Keratinocyte (primary cell): ENCODE measurements at regions not wholly inside any gene's neighbourhood (a gene's known extent, or its start where the extent isn't known, plus 50 kb on each side); places are given as distances from the start of the nearest gene placed in this dataset.

Experiments
- DNase-seq: peaks from one replicate; pipeline ENCODE4 v3.0.0-alpha.2; 2011; ENCODE audit warnings: low read depth, missing footprints, low spot score
- FAIRE-seq: peaks from 2 replicates; lab custom pipeline; 2011; peaks lifted over from hg19 to GRCh38; lab: Jason Lieb, UNC
- H2AFZ ChIP-seq: 2 replicates; pipeline ENCODE4 v1.6.0; 2012; ENCODE audit warnings: low read length, control low read depth, inconsistent platforms; ENCODE audit not compliant: control insufficient read depth
- H3K27ac ChIP-seq: 2 replicates; pipeline ENCODE4 v1.5.1; 2011; ENCODE audit warnings: low read length; ENCODE audit not compliant: control insufficient read depth, insufficient read depth
- H3K27me3 ChIP-seq: 3 replicates; pipeline ENCODE4 v1.6.0; 2011; ENCODE audit warnings: low read length; ENCODE audit not compliant: control insufficient read depth, insufficient read depth; ENCODE audit errors: extremely low read depth
- H3K36me3 ChIP-seq, 2 experiments: 2 replicates in 1 of 2; 3 replicates in 1 of 2; pipeline ENCODE4 v1.5.1; 2011; ENCODE audit warnings: low read length in 2 of 2, mild to moderate bottlenecking in 1 of 2; ENCODE audit not compliant: control insufficient read depth in 2 of 2, insufficient read depth in 2 of 2; ENCODE audit errors: extremely low read depth in 1 of 2
- H3K4me1 ChIP-seq: 3 replicates; pipeline ENCODE4 v1.5.1; 2011; ENCODE audit warnings: low read length; ENCODE audit not compliant: control insufficient read depth, insufficient read depth; ENCODE audit errors: extremely low read depth
- H3K4me2 ChIP-seq: 3 replicates; pipeline ENCODE4 v1.6.0; 2011; ENCODE audit warnings: low read depth, low read length; ENCODE audit not compliant: control insufficient read depth, insufficient read depth; ENCODE audit errors: extremely low read depth
- H3K4me3 ChIP-seq, 3 experiments: fragments of 200-600 bp in 1 of 3; sonication (generic) in 1 of 3; 2 replicates in 2 of 3; 3 replicates in 1 of 3; pipeline ENCODE4 v1.5.1; 2011 to 2016; ENCODE audit warnings: low read length in 3 of 3, mild to moderate bottlenecking in 3 of 3, control low read depth in 2 of 3, inconsistent platforms in 1 of 3, low read depth in 1 of 3, mixed read lengths in 1 of 3, mixed run types in 1 of 3, moderate library complexity in 1 of 3; ENCODE audit not compliant: control insufficient read depth in 2 of 3, insufficient read depth in 2 of 3; ENCODE audit errors: extremely low read depth in 1 of 3
- H3K79me2 ChIP-seq: 2 replicates; pipeline ENCODE4 v1.6.0; 2012; ENCODE audit warnings: low read length; ENCODE audit not compliant: control insufficient read depth, insufficient read depth
- H3K9ac ChIP-seq: 3 replicates; pipeline ENCODE4 v1.6.0; 2011; ENCODE audit warnings: low read length; ENCODE audit not compliant: control insufficient read depth, insufficient read depth; ENCODE audit errors: extremely low read depth
- H3K9me1 ChIP-seq: 3 replicates; pipeline ENCODE4 v1.6.0; 2011; ENCODE audit warnings: low read length; ENCODE audit not compliant: control insufficient read depth, insufficient read depth; ENCODE audit errors: extremely low read depth
- H3K9me3 ChIP-seq: 2 replicates; pipeline ENCODE4 v1.5.1; 2012; ENCODE audit warnings: low read depth, low read length; ENCODE audit not compliant: control insufficient read depth
- H4K20me1 ChIP-seq: 3 replicates; pipeline ENCODE4 v1.6.0; 2011; ENCODE audit warnings: low read length; ENCODE audit not compliant: control insufficient read depth, insufficient read depth; ENCODE audit errors: extremely low read depth
- CTCF ChIP-seq, 3 experiments: IDR thresholded peaks in 1 of 3; conservative IDR thresholded peaks in 1 of 3; optimal IDR thresholded peaks in 1 of 3; 2 replicates in 2 of 3; 3 replicates in 1 of 3; pipeline versions ENCODE3 to v1.5.1; 2011; ENCODE audit warnings: low read length in 3 of 3, mild to moderate bottlenecking in 3 of 3, moderate library complexity in 2 of 3, control low read depth in 1 of 3, inconsistent platforms in 1 of 3; ENCODE audit not compliant: insufficient read depth in 2 of 3; ENCODE audit errors: extremely low read depth in 1 of 3
- EZH2 ChIP-seq: IDR thresholded peaks from one replicate; pipeline ENCODE4 v1.6.1; 2012; ENCODE audit warnings: inconsistent platforms, mild to moderate bottlenecking, low read length, moderate library complexity
- dilution Hi-C: fragments of 300-500 bp; cut with MboI; formaldehyde crosslinking; loops from one replicate; pipeline ENCODE4 v1.7.0; 2020; ENCODE audit warnings: low sequenced_read_pairs; ENCODE audit not compliant: extremely low pct_ligation_motif_present

DNA sequence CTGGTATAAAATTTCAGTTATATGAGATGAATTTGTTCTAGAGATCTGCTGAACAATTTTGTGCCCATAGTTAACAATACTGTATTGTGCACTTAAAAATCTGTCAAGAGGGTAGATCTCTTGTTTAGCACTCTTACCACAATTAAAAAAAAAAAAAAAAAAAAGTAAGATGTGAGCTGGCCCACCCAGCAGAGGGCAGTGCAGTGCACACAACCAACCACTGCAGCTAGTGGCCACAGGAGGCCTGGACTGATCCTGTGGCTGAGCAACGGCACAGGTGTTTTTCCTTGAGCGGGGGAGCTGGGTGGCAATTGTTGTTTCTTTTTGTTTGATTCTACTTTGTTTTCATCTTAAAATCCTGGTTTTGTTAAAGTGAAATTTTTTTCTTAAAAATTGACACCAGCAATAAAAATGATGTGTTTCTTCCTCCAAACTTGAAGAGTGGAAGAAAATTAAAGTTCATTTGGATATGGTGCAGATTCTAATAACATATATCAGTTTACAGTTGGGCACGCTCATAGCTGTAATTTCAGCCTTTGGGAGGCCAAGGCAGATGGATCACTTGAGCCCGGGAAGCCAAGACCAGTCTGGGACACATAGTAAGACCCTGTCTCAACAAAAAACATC is 171.1 kb upstream of the TBX20 start:
- Histone ChIP-seq H3K4me3 (no peak overlapping the region), H3K9ac (no peak overlapping the region), H3K36me3 (no peaks in the 10 kb centered on the region), H3K4me1 (no peaks in the 10 kb centered on the region), H3K9me3 (no peaks in the 10 kb centered on the region), H4K20me1 (no peaks in the 10 kb centered on the region), H3K27me3 (no peaks in the 10 kb centered on the region), H3K4me2 (no peak overlapping the region), H2AFZ (no peak overlapping the region), H3K27ac (no peak overlapping the region), H3K9me1 (no peaks in the 10 kb centered on the region), H3K79me2 (no peaks in the 10 kb centered on the region)
- DNase-seq (peak; percentile 1), FAIRE-seq (no peak)
- dilution Hi-C loops, result no loop called here
- TF ChIP-seq CTCF (optimal IDR thresholded peaks at IDR 0.05 in 1 of 3, IDR thresholded peaks at IDR 0.05 in 1 of 3, conservative IDR thresholded peaks at IDR 0.05 in 1 of 3; ENCODE audit: extremely low read depth in 1 of 3, insufficient read depth in 2 of 3, low read length in 3 of 3) (peak; percentile 73 to 89 (median 75)), EZH2 (no peak)

GRCh38 chr7:35424440-35424839 is 170.5 kb upstream of the TBX20 start:
- no peak for FAIRE-seq
- H4K20me1 ChIP-seq, result no peaks in the 10 kb centered on the region

More at GRCh38 chr7:35424440-35424839, 170.5 kb upstream of the TBX20 start:
- no peaks in the 10 kb centered on the region for H3K9me1 ChIP-seq
- no peak overlapping the region for H3K9ac ChIP-seq
- no peaks in the 10 kb centered on the region for H3K4me1 ChIP-seq
- H3K79me2 ChIP-seq, result no peaks in the 10 kb centered on the region
- no peak overlapping the region for H3K27ac ChIP-seq
- dilution Hi-C loops, result no loop called here
- no peak overlapping the region for H2AFZ ChIP-seq
- H3K36me3 ChIP-seq, result no peaks in the 10 kb centered on the region
- DNase-seq, result no peak
- H3K4me3 ChIP-seq, result no peak overlapping the region
- no peaks in the 10 kb centered on the region for H3K27me3 ChIP-seq
- no peaks in the 10 kb centered on the region for H3K9me3 ChIP-seq
- H3K4me2 ChIP-seq, result no peak overlapping the region
- no peak for TF ChIP-seq EZH2
- TF ChIP-seq CTCF (optimal IDR thresholded peaks at IDR 0.05 in 1 of 3, IDR thresholded peaks at IDR 0.05 in 1 of 3, conservative IDR thresholded peaks at IDR 0.05 in 1 of 3; ENCODE audit: extremely low read depth in 1 of 3, insufficient read depth in 2 of 3, low read length in 3 of 3), result no peak
